HG02571 (cell line): ENCODE measurements at regions not wholly inside any gene's neighbourhood (a gene's known extent, or its start where the extent isn't known, plus 50 kb on each side); places are given as distances from the start of the nearest gene placed in this dataset.
"Not testable (repeated sequence)": the region's sequence is repeated elsewhere in the genome, so short reads cannot be mapped to it uniquely, and the experiment has no call there.

Source experiments
- ATAC-seq: cut with Tn5 transposase; IDR thresholded peaks from one replicate; pipeline ENCODE4 v1.9.1; 2021; ENCODE audit warnings: mild to moderate bottlenecking, moderate library complexity; ENCODE audit not compliant: unreplicated experiment

GRCh38 chr5:136501133-136501532 is 135.8 kb upstream of the TRPC7 start:
- ATAC-seq = no peak

DNA sequence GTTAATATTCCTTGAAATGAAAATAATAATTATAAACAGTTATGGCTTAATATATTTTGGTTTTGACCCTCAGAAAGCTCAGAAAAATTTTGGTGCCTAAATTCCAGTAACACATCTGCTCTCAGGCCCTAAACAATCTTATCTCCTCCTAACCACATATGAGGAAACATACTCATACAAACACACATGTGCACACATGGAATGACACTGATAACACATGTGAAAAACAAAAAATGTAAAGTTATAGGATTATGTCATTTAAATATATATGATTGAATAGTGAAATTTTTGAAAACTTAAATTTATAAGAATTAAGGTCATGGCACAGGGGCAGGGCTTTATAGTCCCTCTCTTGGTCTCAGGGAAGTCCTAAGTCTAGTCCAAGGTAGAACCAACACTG is 127.2 kb upstream of the TRPC7 start:
- no peak for ATAC-seq

DNA sequence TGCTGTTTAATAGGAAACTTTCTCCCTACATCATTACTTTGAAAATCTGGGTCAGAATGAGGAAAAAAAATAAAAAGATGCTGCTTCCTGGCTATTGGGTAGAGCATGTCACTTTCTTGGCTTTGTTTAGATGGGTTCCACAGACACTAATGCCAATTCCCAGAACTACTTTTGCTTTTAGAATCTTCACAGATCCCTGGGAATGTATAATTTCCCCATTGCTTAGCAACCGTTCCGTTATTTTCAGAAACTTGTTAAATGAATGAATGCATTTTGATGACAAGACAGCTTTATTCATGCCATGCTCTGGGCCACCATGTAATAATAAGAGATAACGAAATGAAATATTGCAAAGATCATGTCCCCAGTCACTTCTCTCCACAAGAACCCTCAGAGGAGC is 126.5 kb upstream of the TRPC7 start:
- ATAC-seq = no peak

GRCh38 chr5:136484808-136485325 is 119.5 kb upstream of the TRPC7 start:
- peak; percentile 61 for ATAC-seq

- ATAC-seq = no peak
Measured at GRCh38 chr5:136482206-136482605, 116.9 kb upstream of the TRPC7 start.

DNA sequence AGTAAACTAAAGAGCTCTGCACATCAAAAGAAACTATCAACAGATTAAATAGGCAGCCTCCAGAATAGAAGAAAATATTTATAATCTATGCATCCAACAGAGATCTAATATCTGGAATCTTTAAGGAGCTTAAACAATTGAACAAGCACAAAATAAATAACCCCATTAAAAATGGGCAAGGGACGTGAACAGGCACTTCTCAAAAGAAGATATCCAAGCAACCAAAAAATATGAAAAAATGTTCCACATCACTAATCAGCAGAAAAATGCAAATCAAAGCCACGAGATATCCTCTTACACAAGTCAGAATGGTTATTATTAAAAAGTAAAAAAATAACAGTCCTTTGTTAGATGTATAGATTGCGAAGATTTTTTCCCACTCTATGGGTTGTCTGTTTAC is 109.1 kb upstream of the TRPC7 start:
- no peak for ATAC-seq

- ATAC-seq = no peak
Measured at GRCh38 chr5:136467632-136468031, 102.3 kb upstream of the TRPC7 start.

DNA sequence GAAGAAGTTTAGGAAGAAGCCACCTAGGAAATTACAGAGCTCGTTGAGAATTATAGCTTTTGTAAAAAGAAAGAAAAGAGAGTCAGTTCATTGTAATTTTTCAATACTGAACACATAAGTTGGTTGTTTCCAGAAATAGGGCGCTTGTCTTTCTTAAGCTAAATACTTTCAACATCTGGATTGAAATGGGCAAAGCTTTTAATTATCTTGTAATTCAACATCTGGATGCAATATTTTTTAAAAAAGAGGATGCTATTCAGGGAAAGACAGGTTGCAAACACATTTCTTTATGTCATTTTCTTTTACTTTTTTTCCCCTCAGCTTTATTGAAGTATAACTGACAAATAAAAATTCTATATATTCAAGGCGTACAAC is 100.7 kb upstream of the TRPC7 start:
- ATAC-seq = no peak

GRCh38 chr5:136458481-136458880 is 93.1 kb upstream of the TRPC7 start:
- no peak for ATAC-seq

DNA sequence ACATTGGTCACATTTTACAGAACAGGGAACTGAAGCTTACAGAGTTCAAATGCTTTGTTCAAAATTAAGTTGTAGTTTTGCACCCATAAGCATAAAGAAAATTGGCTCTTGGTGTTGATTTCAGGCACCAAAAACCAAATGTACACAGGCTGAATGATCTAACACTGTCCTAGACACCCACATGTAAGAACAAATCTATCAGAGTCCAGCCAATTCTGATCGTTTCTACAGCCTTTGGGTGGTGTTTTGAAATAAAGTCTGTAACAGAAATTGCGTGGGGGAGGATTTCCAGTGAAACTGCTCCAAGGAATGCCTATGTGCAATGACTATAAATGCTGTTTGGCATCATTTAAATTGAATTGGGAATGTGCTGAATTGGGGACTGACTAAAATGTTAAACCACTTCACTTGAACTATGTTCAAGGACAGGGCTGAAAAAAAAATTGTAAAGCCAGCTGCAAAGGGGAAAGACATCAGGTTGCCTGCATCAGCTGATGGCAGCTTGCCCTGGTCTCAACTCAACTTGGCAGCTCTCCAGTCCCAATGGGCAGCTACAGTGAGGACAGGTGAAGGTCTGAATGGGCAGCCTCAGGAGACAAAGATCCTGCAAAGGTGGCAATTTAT is 92.2 kb upstream of the TRPC7 start:
- no peak for ATAC-seq

DNA sequence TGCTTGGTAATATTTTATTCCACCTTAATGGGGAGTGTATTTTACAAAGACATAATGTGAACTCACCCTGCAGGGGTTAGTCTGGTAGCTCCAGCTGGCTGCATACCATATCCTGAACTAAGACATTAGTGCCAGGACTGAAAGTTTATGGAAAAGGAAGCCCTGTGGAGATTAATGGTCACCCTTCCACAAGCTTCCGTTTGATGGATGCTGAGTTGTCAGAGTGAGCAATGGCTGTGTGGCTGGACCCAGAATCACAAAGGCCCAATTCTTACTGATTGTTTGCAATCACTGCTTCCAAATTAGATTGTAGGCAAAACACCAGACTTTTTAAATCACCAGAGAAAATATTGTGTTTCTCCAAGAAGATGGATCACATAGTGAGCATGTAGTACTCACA is 90.1 kb upstream of the TRPC7 start:
- ATAC-seq = no peak

GRCh38 chr5:136453986-136454758 is 88.8 kb upstream of the TRPC7 start:
- ATAC-seq = no peak

GRCh38 chr5:136453199-136453598 is 87.9 kb upstream of the TRPC7 start:
- no peak for ATAC-seq

DNA sequence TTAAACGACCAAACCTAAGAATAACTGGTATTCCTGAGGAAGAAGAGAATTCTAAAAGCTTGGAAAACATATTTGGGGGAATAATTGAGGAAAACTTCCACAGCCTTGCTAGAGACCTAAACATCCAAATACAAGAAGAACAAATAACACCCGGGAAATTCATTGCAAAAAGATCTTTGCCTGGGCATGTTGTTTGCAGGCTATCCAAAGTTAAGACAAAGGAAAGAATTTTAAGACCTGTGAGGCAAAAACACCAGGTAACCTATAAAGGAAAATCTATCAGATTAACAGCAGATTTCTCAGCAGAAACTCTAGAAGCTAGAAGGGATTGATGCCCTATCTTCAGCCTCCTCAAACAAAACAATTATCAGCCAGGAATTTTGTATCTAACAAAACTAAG is 82.2 kb upstream of the TRPC7 start:
- ATAC-seq = not testable (repeated sequence)

DNA sequence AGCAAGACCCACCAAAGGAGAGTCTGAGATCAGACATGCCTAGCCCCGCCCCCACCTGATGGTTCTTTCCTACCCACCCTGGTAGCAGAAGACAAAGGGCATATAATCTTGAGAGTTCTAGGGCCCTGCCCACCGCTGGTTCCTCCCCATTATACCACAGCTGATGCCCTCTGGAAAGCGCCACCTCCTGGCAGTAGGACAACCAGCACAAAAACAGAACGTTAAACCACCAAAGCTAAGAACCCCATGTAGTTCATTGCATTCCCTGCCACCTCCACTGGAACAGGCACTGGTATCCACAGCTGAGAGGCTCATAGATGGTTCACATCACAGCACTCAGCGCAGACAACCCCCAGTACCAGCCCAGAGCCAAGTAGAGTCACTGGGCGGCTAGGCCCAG is 81.2 kb upstream of the TRPC7 start:
- ATAC-seq = no peak

DNA sequence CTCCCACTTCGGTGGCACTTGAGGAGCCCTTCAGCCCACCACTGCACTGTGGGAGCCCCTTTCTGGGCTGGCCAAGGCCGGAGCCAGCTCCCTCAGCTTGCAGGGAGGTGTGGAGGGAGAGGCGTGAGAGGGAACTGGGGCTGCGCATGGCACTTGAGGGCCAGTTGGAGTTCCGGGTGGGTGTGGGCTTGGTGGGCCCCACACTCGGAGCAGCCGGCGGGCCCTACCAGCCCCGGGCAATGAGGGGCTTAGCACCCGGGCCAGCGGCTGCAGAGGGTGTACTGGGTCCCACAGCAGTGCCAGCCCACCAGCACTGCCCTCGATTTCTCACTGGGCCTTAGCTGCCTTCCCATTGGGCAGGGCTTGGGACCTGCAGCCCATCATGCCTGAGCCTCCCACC is 78.8 kb upstream of the TRPC7 start:
- not testable (repeated sequence) for ATAC-seq

DNA sequence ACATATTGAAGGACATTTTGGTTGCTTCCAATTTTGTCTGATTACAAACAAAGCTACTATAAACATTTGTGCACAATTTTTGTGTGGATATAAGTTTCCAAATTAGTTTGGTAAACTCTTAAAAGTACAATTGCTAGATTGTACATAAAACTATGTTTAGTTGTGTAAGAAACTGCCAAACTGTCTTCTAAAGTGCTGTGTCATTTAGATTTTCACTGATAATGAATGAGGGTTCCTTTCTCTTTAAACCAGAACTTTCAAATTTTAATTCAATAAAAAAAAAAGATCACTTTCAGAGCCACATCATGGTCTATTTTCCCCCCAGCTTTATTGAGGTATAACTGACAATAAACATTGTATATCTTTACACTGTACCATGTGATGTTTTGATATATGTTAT is 74.0 kb upstream of the TRPC7 start:
- no peak for ATAC-seq

DNA sequence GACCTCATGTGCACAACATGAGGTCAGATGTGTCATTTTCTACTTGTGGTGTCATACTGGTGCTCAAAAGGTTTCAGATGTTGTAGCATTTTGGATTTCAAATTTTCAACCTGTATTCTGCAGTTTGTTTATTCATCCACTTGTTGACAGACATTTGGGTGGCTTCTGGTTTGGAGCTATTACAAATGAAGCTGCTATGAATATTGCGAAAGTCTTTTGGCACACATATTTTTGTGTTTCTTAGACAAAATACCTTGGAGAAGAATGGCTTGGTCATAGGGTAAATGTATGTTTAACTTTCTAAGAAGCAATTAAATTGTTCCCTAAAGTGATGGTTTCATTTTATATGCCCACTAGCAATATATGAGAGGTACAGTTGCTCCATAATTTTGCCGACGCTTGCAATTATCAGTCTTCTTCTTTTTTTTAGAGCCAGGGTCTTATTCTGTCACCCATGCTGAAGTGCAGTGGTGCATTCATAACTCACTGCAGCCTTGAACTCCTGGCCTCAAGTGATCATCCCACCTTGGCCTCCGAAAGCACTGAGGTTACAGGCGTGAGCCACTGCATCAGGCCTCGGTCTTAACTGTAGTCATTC is 70.7 kb upstream of the TRPC7 start:
- ATAC-seq = no peak

- ATAC-seq = no peak
Measured at GRCh38 chr5:136434795-136435194, 69.5 kb upstream of the TRPC7 start.

DNA sequence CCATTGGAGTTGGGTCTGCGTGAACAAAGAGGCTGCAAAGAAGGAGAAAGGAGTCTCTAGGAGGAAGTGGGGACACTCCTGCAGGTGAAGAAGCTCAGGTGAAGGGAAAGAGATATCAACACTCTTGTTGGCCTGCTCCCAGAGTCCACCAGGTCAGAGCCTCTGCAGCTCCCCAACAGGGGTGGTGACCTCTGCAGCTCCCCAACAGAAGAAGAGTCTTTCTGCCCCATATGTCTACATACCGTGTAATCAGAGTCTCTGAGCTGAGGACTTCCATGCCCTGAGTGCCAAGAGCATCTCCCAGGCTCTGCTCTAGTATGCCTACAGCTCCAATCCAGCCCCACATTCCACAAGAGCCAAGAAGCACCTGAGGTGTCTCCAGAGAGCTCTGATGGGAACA is 67.4 kb upstream of the TRPC7 start:
- ATAC-seq = no peak

- no peak for ATAC-seq
Measured at GRCh38 chr5:136430081-136430480, 64.7 kb upstream of the TRPC7 start.

- ATAC-seq = no peak
Measured at GRCh38 chr5:136427426-136427825, 62.1 kb upstream of the TRPC7 start.
